ENCODE measurements at regions not wholly inside any gene's neighbourhood (a gene's known extent, or its start where the extent isn't known, plus 50 kb on each side); places are given as distances from the start of the nearest gene placed in this dataset.

DNA sequence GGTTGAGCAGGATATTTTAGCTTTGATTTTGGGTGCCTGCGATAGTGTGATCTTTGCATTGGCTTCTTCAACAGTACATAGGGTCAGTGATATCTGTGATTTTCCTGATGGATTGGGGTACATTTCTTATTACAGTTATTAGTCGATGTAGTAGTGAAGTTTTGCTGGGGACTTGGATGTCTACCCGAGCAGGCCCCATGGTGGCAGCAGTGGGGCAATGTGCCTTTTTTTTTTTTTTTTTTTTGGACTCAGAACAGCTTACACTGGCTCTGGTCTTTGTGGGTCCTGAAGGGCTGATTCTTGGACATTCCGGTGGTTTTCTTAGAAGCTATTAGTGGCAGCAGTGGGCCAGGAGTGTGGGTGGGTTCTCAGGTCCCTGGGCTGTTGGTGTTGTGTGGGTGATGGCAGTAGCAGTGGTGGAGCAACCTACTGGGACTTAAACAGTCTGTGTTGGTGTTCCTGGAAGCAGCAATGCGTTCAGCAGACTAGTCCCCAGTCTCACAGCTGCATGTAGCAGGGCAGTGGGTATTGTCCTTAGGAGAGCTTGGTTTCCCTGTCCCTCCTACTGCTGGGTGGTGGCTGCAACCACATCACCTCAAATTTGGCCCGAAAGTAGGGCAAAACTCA, 53.7 kb upstream of the SLC4A10 start:
- Histone ChIP-seq H4K20me1 (replicated peaks; ENCODE audit: control insufficient read depth, extremely low read depth, insufficient read depth, low read length) (no peaks in the 10 kb centered on the region), H2AFZ (ENCODE audit: low read depth, low read length) (no peak overlapping the region), H3K9me1 (replicated peaks; ENCODE audit: control insufficient read depth, extremely low read depth, insufficient read depth, low read length) (no peaks in the 10 kb centered on the region), H3K9me3 (replicated peaks; ENCODE audit: control insufficient read depth, insufficient read depth, low read length) (no peaks in the 10 kb centered on the region), H3K79me2 (ENCODE audit: control insufficient read depth, insufficient read depth, low read length) (no peaks in the 10 kb centered on the region), H3K36me3 (ENCODE audit: control insufficient read depth in 2 of 2, extremely low read depth in 1 of 2, insufficient read depth in 2 of 2, low read length in 2 of 2) (no peaks in the 10 kb centered on the region), H3K4me1 (ENCODE audit: control insufficient read depth, extremely low read depth, insufficient read depth, low read length) (no peaks in the 10 kb centered on the region), H3K4me2 (ENCODE audit: insufficient read depth, low read length) (no peak overlapping the region), H3K27ac (ENCODE audit: insufficient read depth, low read depth, low read length) (no peak overlapping the region), H3K4me3 (replicated peaks in 1 of 3; ENCODE audit: insufficient read depth in 1 of 3, low read depth in 1 of 3, low read length in 3 of 3) (no peak overlapping the region), H3K9ac (replicated peaks; ENCODE audit: extremely low read depth, insufficient read depth, low read length) (no peak overlapping the region), H3K27me3 (ENCODE audit: control insufficient read depth in 2 of 2, insufficient read depth in 2 of 2, low read length in 2 of 2) (no peaks in the 10 kb centered on the region)
- POLR2A ChIA-PET, result no interaction called here
- dilution Hi-C loops (cut with MboI; ENCODE audit: extremely low pct_ligation_motif_present, low sequenced_read_pairs) (no loop called here), intact Hi-C loops (cut with micrococcal nuclease) (no loop called here)
- TF ChIP-seq JUN (IDR thresholded peaks at IDR 0.05; ENCODE audit: borderline replicate concordance, insufficient read depth, insufficient read length, low read depth) (no peak), MYC (IDR thresholded peaks at IDR 0.05; ENCODE audit: low read depth, low read length) (no peak), EZH2 (IDR thresholded peaks at IDR 0.05; ENCODE audit: borderline replicate concordance, low read depth, low read length, severe bottlenecking) (no peak), POLR2AphosphoS5 (IDR thresholded peaks at IDR 0.05; ENCODE audit: insufficient read depth, low read depth, low read length) (no peak), POLR2A (IDR thresholded peaks at IDR 0.05; ENCODE audit: low read depth, low read length) (no peak), FOS (IDR thresholded peaks at IDR 0.05; ENCODE audit: borderline replicate concordance, insufficient read depth, low read length) (no peak), GATA2 (IDR thresholded peaks at IDR 0.05; ENCODE audit: insufficient read depth, insufficient read length, low read depth, low read length) (no peak)
- TF ChIP-seq, protein P1, sequence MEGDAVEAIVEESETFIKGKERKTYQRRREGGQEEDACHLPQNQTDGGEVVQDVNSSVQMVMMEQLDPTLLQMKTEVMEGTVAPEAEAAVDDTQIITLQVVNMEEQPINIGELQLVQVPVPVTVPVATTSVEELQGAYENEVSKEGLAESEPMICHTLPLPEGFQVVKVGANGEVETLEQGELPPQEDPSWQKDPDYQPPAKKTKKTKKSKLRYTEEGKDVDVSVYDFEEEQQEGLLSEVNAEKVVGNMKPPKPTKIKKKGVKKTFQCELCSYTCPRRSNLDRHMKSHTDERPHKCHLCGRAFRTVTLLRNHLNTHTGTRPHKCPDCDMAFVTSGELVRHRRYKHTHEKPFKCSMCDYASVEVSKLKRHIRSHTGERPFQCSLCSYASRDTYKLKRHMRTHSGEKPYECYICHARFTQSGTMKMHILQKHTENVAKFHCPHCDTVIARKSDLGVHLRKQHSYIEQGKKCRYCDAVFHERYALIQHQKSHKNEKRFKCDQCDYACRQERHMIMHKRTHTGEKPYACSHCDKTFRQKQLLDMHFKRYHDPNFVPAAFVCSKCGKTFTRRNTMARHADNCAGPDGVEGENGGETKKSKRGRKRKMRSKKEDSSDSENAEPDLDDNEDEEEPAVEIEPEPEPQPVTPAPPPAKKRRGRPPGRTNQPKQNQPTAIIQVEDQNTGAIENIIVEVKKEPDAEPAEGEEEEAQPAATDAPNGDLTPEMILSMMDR (IDR thresholded peaks at IDR 0.05; ENCODE audit: extremely low read depth in 1 of 2, insufficient read depth in 1 of 2, low read depth in 1 of 2, low read length in 2 of 2), result no peak
- TF ChIP-seq, protein P2, sequence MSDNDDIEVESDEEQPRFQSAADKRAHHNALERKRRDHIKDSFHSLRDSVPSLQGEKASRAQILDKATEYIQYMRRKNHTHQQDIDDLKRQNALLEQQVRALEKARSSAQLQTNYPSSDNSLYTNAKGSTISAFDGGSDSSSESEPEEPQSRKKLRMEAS (IDR thresholded peaks at IDR 0.05; ENCODE audit: insufficient read depth, insufficient read length), result no peak
- CTCF ChIA-PET, result interaction anchor here (0.6 to 1.1 kb wide), 3 partner anchors 378 to 727 kb away, joined by 3 to 4 read pairs (median 3); no protein-coding TSS in a partner anchor
- DNase-seq (ENCODE audit: low read depth, low spot score) (no peak), FAIRE-seq (no peak)
- no TSS peak for BruUV-seq (replicated peaks)
